Head of caudate nucleus (tissue), 42 donors: ENCODE measurements at regions not wholly inside any gene's neighbourhood (a gene's known extent, or its start where the extent isn't known, plus 50 kb on each side); places are given as distances from the start of the nearest gene placed in this dataset.
A peak's percentile ranks its signal among the peaks of the same experiment; 100 is the strongest.

Source experiments
- DNase-seq, 42 donors: peaks; one replicate each; pipeline versions ENCODE4 v3.0.0 to v3.0.0-alpha.2; 2020 to 2021; ENCODE audit warnings: mixed read lengths in 7 of 42
- intact Hi-C: fragments of 100-400 bp; cut with DNase I; formaldehyde crosslinking; loops from one replicate; pipeline ENCODE4 v1.15.0; 2022

GRCh38 chr3:182692021-182692420 is 101.3 kb upstream of the ATP11B start:
- DNase-seq: no peak
- intact Hi-C loops: no loop called here

- intact Hi-C loops: no loop called here
- no peak for DNase-seq
Observed at GRCh38 chr3:182692695-182693094, 100.6 kb upstream of the ATP11B start.

GRCh38 chr3:182693723-182694122 is 99.6 kb upstream of the ATP11B start:
- no peak for DNase-seq
- intact Hi-C loops: no loop called here

GRCh38 chr3:182696916-182697315 is 96.4 kb upstream of the ATP11B start:
- DNase-seq: no peak
- intact Hi-C loops: no loop called here

GRCh38 chr3:182697345-182697919 is 95.9 kb upstream of the ATP11B start:
- intact Hi-C loops: no loop called here
- DNase-seq: no peak

GRCh38 chr3:182698078-182698477 is 95.2 kb upstream of the ATP11B start:
- no peak for DNase-seq
- intact Hi-C loops: no loop called here

- intact Hi-C loops: no loop called here
Observed at GRCh38 chr3:182699550-182700170, 93.6 kb upstream of the ATP11B start.

GRCh38 chr3:182702216-182702615 is 91.1 kb upstream of the ATP11B start:
- no peak for DNase-seq
- intact Hi-C loops: no loop called here

More at GRCh38 chr3:182699550-182700170, 93.6 kb upstream of the ATP11B start:
- DNase-seq: no peak

GRCh38 chr3:182703233-182703632 is 90.1 kb upstream of the ATP11B start:
- DNase-seq: no peak
- intact Hi-C loops: no loop called here

- DNase-seq: no peak
- intact Hi-C loops: no loop called here
Observed at GRCh38 chr3:182704926-182705325, 88.4 kb upstream of the ATP11B start.

- no peak for DNase-seq
- intact Hi-C loops: no loop called here
Observed at GRCh38 chr3:182708810-182709209, 84.5 kb upstream of the ATP11B start.

GRCh38 chr3:182709306-182709705 is 84.0 kb upstream of the ATP11B start:
- DNase-seq: no peak
- intact Hi-C loops: no loop called here

GRCh38 chr3:182710557-182711157 is 82.6 kb upstream of the ATP11B start:
- peak in 1 of 42 donors; percentile 17 for DNase-seq
- intact Hi-C loops: no loop called here

- no peak for DNase-seq
Observed at GRCh38 chr3:182711261-182711683, 82.0 kb upstream of the ATP11B start.

GRCh38 chr3:182711853-182712252 is 81.5 kb upstream of the ATP11B start:
- intact Hi-C loops: no loop called here
- no peak for DNase-seq

More at GRCh38 chr3:182711261-182711683, 82.0 kb upstream of the ATP11B start:
- intact Hi-C loops: no loop called here

- no peak for DNase-seq
- intact Hi-C loops: no loop called here
Observed at GRCh38 chr3:182713111-182713510, 80.2 kb upstream of the ATP11B start.

GRCh38 chr3:182713743-182714517 is 79.4 kb upstream of the ATP11B start:
- intact Hi-C loops: no loop called here
- peak in 7 of 42 donors; percentile 12 to 57 (median 45) for DNase-seq

GRCh38 chr3:182715006-182715405 is 78.3 kb upstream of the ATP11B start:
- DNase-seq: no peak
- intact Hi-C loops: no loop called here

- DNase-seq: no peak
- intact Hi-C loops: no loop called here
Observed at GRCh38 chr3:182716114-182716688, 77.1 kb upstream of the ATP11B start.

GRCh38 chr3:182717216-182717615 is 76.1 kb upstream of the ATP11B start:
- no peak for DNase-seq
- intact Hi-C loops: no loop called here
